Activated naive CD8-positive, alpha-beta T cell treated with anti-CD3 and anti-CD28 coated beads, Interleukin-2, amount 50 U/mL, for 24 hours (primary cell): ENCODE measurements at regions not wholly inside any gene's neighbourhood (a gene's known extent, or its start where the extent isn't known, plus 50 kb on each side); places are given as distances from the start of the nearest gene placed in this dataset.

Experiments
- ATAC-seq: fragments of 150-1000 bp; cut with Tn5 transposase; one replicate; pipeline ENCODE4 v1.10.0; 2021
- DNase-seq: peaks from one replicate; pipeline ENCODE4 v3.0.0; 2021
- H3K27ac Mint-ChIP-seq: one replicate; pipeline ENCODE4 v1.8.0; 2021; ENCODE audit warnings: mild to moderate bottlenecking, mixed read lengths
- H3K27me3 Mint-ChIP-seq: one replicate; pipeline ENCODE4 v1.8.0; 2021; ENCODE audit warnings: mixed read lengths
- H3K36me3 Mint-ChIP-seq: one replicate; pipeline ENCODE4 v1.8.0; 2021; ENCODE audit warnings: low read depth, mixed read lengths
- H3K4me1 Mint-ChIP-seq: one replicate; pipeline ENCODE4 v1.8.0; 2021; ENCODE audit warnings: mixed read lengths
- H3K4me3 Mint-ChIP-seq: one replicate; pipeline ENCODE4 v1.8.0; 2021; ENCODE audit warnings: mild to moderate bottlenecking, moderate library complexity, mixed read lengths
- H3K9me3 Mint-ChIP-seq: one replicate; pipeline ENCODE4 v1.8.0; 2021; ENCODE audit warnings: mixed read lengths

- DNase-seq (no peak), ATAC-seq (no peak)
- H3K27ac Mint-ChIP-seq: no peak overlapping the region
- H3K9me3 Mint-ChIP-seq: no peaks in the 10 kb centered on the region
- H3K4me1 Mint-ChIP-seq: no peaks in the 10 kb centered on the region
- no peaks in the 10 kb centered on the region for H3K36me3 Mint-ChIP-seq
- H3K4me3 Mint-ChIP-seq: no peak overlapping the region
- H3K27me3 Mint-ChIP-seq: no peaks in the 10 kb centered on the region
Observed at GRCh38 chr2:120933693-120934573, 198.3 kb downstream of the GLI2 start.

- DNase-seq (no peak), ATAC-seq (no peak)
- Mint-ChIP-seq H3K9me3 (no peaks in the 10 kb centered on the region), H3K4me1 (no peaks in the 10 kb centered on the region), H3K36me3 (no peaks in the 10 kb centered on the region), H3K27me3 (peaks cover 2% of the 10 kb centered on the region), H3K27ac (no peak overlapping the region), H3K4me3 (no peak overlapping the region)
Observed at GRCh38 chr2:120934574-120935338, 199.1 kb downstream of the GLI2 start.

- H3K27ac Mint-ChIP-seq: no peak overlapping the region
- no peaks in the 10 kb centered on the region for H3K4me1 Mint-ChIP-seq
- no peak for DNase-seq
Observed at GRCh38 chr2:120935339-120936313, 200.0 kb downstream of the GLI2 start.

GRCh38 chr2:120936476-120937334 lies 201.0 kb downstream of the GLI2 start:
- DNase-seq (no peak), ATAC-seq (no peak)
- H3K36me3 Mint-ChIP-seq: no peaks in the 10 kb centered on the region
- no peaks in the 10 kb centered on the region for H3K4me1 Mint-ChIP-seq
- peaks cover 2% of the 10 kb centered on the region for H3K27me3 Mint-ChIP-seq
- no peak overlapping the region for H3K27ac Mint-ChIP-seq
- no peaks in the 10 kb centered on the region for H3K9me3 Mint-ChIP-seq
- H3K4me3 Mint-ChIP-seq: no peak overlapping the region

More at GRCh38 chr2:120935339-120936313, 200.0 kb downstream of the GLI2 start:
- H3K36me3 Mint-ChIP-seq: no peaks in the 10 kb centered on the region
- ATAC-seq: no peak
- H3K4me3 Mint-ChIP-seq: no peak overlapping the region
- peaks cover 2% of the 10 kb centered on the region for H3K27me3 Mint-ChIP-seq
- H3K9me3 Mint-ChIP-seq: no peaks in the 10 kb centered on the region

GRCh38 chr2:120937686-120938044 lies 202.0 kb downstream of the GLI2 start:
- Mint-ChIP-seq H3K4me1 (no peaks in the 10 kb centered on the region), H3K4me3 (no peak overlapping the region)

GRCh38 chr2:120938045-120938771 lies 202.5 kb downstream of the GLI2 start:
- H3K4me1 Mint-ChIP-seq: no peaks in the 10 kb centered on the region
- ATAC-seq (no peak), DNase-seq (no peak)
- H3K4me3 Mint-ChIP-seq: no peak overlapping the region
- H3K27me3 Mint-ChIP-seq: peaks cover 2% of the 10 kb centered on the region
- no peaks in the 10 kb centered on the region for H3K36me3 Mint-ChIP-seq
- H3K27ac Mint-ChIP-seq: no peak overlapping the region
- H3K9me3 Mint-ChIP-seq: no peaks in the 10 kb centered on the region

More at GRCh38 chr2:120937686-120938044, 202.0 kb downstream of the GLI2 start:
- Mint-ChIP-seq H3K9me3 (no peaks in the 10 kb centered on the region), H3K27ac (no peak overlapping the region), H3K27me3 (peaks cover 2% of the 10 kb centered on the region), H3K36me3 (no peaks in the 10 kb centered on the region)
- ATAC-seq: no peak
- no peak for DNase-seq

GRCh38 chr2:120939595-120940318 lies 204.1 kb downstream of the GLI2 start:
- no peak overlapping the region for H3K4me3 Mint-ChIP-seq
- H3K27ac Mint-ChIP-seq: no peak overlapping the region
- no peak for ATAC-seq
- DNase-seq: no peak
- no peaks in the 10 kb centered on the region for H3K4me1 Mint-ChIP-seq
- no peaks in the 10 kb centered on the region for H3K9me3 Mint-ChIP-seq
- H3K27me3 Mint-ChIP-seq: peaks cover 2% of the 10 kb centered on the region
- no peaks in the 10 kb centered on the region for H3K36me3 Mint-ChIP-seq

GRCh38 chr2:120940319-120940696 lies 204.6 kb downstream of the GLI2 start:
- no peak for ATAC-seq
- no peaks in the 10 kb centered on the region for H3K9me3 Mint-ChIP-seq

GRCh38 chr2:120940726-120941256 lies 205.1 kb downstream of the GLI2 start:
- no peak for DNase-seq
- Mint-ChIP-seq H3K4me3 (no peak overlapping the region), H3K9me3 (no peaks in the 10 kb centered on the region), H3K27me3 (peaks cover 2% of the 10 kb centered on the region), H3K36me3 (no peaks in the 10 kb centered on the region), H3K4me1 (no peaks in the 10 kb centered on the region), H3K27ac (no peak overlapping the region)
- no peak for ATAC-seq

More at GRCh38 chr2:120940319-120940696, 204.6 kb downstream of the GLI2 start:
- Mint-ChIP-seq H3K27me3 (peaks cover 2% of the 10 kb centered on the region), H3K27ac (no peak overlapping the region), H3K36me3 (no peaks in the 10 kb centered on the region), H3K4me1 (no peaks in the 10 kb centered on the region), H3K4me3 (no peak overlapping the region)
- no peak for DNase-seq

- DNase-seq: no peak
- no peak overlapping the region for H3K27ac Mint-ChIP-seq
- H3K36me3 Mint-ChIP-seq: no peaks in the 10 kb centered on the region
- H3K4me1 Mint-ChIP-seq: no peaks in the 10 kb centered on the region
- H3K27me3 Mint-ChIP-seq: peaks cover 2% of the 10 kb centered on the region
- H3K4me3 Mint-ChIP-seq: no peak overlapping the region
- ATAC-seq: no peak
- no peaks in the 10 kb centered on the region for H3K9me3 Mint-ChIP-seq
Observed at GRCh38 chr2:120941571-120942120, 206.0 kb downstream of the GLI2 start.

GRCh38 chr2:120942658-120943057 lies 207.0 kb downstream of the GLI2 start:
- H3K4me1 Mint-ChIP-seq: no peaks in the 10 kb centered on the region
- peaks cover 2% of the 10 kb centered on the region for H3K27me3 Mint-ChIP-seq
- no peak for ATAC-seq
- H3K27ac Mint-ChIP-seq: no peak overlapping the region
- no peak for DNase-seq
- H3K36me3 Mint-ChIP-seq: no peaks in the 10 kb centered on the region
- no peak overlapping the region for H3K4me3 Mint-ChIP-seq
- H3K9me3 Mint-ChIP-seq: no peaks in the 10 kb centered on the region

- no peak overlapping the region for H3K27ac Mint-ChIP-seq
Observed at GRCh38 chr2:120943403-120944034, 207.9 kb downstream of the GLI2 start.

More at GRCh38 chr2:120943403-120944034, 207.9 kb downstream of the GLI2 start:
- H3K36me3 Mint-ChIP-seq: no peaks in the 10 kb centered on the region
- no peak overlapping the region for H3K4me3 Mint-ChIP-seq
- H3K27me3 Mint-ChIP-seq: peaks cover 2% of the 10 kb centered on the region
- ATAC-seq (no peak), DNase-seq (no peak)
- no peaks in the 10 kb centered on the region for H3K9me3 Mint-ChIP-seq
- H3K4me1 Mint-ChIP-seq: no peaks in the 10 kb centered on the region
